GM21737 (cell line): ENCODE measurements at regions not wholly inside any gene's neighbourhood (a gene's known extent, or its start where the extent isn't known, plus 50 kb on each side); places are given as distances from the start of the nearest gene placed in this dataset.

Experiments
- ATAC-seq: cut with Tn5 transposase; IDR thresholded peaks from one replicate; pipeline ENCODE4 v1.9.1; 2021; ENCODE audit warnings: mild to moderate bottlenecking, moderate library complexity; ENCODE audit not compliant: unreplicated experiment

GRCh38 chr2:71800851-71801250 is 346.8 kb downstream of the CYP26B1 start:
- ATAC-seq = no peak

GRCh38 chr2:71800106-71800809 is 346.9 kb downstream of the DYSF start:
- ATAC-seq = no peak

DNA sequence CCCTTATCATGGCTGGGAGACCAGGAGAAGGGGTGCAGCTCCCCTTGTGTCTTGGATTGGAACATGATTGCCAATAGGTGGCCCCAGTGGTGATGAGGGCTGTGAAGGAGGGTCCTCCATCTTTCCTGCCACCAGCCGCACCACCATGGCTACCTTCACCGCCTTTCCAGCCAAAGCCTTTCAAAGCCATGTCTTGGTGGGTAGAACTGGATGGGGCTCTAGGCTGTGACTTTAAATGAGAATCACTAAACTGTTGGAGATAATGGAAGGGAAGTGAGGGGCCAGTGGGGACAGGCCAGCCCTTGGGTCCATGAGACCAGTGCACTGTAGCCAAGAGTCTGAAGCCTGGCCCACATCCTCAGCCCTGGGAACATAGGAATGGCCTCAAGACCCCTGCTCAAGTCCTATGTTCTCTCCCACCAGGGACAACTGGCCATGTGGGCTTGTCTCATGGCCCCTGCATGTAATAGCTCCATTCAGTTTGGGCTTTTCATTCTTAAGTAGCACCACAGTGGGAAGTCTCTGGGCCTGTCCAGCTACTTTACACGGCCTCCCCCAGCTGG is 345.7 kb downstream of the DYSF start:
- no peak for ATAC-seq

- no peak for ATAC-seq
Measured at GRCh38 chr2:71798266-71799012, 345.1 kb downstream of the DYSF start.

- no peak for ATAC-seq
Measured at GRCh38 chr2:71797035-71797810, 343.9 kb downstream of the DYSF start.

DNA sequence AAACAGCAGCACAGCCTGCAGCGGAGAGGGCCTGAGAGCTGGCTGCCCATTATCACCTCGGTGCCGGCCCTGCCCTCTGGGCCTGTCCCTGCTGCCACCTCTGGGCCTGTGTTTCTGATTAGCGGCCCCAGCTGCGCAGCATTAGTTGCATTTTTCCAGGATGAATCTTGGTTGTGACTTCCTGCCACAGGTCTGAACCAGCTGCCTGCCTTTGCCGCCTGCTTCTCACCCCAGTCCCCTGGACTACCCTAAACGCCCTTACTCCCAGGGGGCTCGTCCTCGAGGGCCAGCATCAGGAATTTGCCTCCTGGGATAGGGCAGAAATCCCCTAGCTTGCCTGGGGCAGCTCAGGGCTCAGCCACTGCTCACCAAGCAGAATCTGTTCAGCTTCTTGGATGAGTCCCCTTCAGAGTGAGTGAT is 342.8 kb downstream of the DYSF start:
- no peak for ATAC-seq

- ATAC-seq = no peak
Measured at GRCh38 chr2:71795486-71795885, 342.1 kb downstream of the DYSF start.

DNA sequence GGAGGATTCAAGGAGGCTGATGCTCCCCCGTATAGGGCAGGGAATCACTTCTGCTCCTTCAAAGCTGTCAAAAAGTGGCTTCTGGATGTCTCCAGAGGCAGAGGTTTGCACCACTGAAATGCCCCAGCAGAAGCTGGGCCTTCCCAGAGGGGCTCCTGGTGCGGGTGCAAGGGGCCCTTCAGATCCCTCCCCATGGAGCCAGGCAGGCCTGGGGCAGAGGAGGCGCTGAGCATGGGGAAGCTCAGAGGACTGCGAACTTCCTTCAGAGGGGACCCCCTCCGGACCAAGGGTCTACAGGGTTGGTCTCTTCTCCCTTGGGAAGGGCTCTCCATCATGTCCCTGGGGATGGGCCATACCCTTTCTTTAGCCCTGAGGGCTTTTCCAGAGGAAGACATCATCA is 341.2 kb downstream of the DYSF start:
- ATAC-seq = no peak

DNA sequence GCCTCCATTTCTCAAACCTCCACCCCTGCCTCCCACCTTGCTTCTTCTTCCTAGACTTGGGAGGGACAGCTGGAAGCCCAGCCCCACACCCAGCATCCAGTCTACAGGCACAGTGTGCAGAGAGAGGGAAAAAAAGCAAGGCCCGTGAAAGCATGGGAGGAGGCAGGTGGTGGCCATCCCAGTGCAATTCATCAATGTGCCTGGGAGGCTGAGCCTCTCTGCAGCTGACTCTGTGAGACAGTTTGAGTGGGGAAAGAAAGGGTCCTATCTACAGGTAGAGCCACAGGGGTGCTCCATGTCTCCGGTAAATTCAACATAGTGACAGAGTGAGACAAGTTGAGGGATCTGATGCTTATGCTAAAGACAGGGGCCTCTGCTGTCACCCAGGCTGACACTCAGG is 340.6 kb downstream of the DYSF start:
- no peak for ATAC-seq

GRCh38 chr2:71792926-71793761 is 339.8 kb downstream of the DYSF start:
- no peak for ATAC-seq

DNA sequence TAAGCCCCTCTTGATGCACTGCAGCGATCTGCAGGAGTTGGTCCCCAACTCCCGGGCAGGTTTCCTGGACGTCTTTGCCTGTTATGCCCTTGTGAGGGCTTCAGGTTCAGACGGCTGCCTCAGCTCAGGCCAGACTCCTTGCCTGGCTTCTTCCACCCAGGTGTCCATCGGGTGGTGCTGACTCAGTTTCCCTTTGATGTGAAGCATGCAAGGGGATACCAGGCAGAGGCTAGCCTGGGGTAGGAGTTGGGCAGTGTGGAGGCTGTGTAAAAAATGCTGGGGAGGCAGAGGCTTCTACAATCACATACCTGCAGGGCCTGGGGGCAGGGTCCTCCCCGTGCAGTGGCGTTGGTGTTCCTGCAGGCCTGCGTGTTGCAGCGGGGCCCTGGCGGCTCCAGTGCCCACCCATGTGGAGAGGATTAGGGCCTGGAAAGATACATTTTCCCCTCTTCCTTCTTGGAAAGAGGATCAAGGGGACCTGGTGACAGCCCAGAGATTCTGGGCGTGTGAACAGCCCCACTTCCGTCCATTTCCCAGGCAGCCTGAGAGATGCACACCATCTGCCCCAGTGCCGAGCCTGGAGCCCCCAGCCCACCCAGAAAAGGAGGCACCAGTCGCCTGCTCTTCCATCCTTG is 338.3 kb downstream of the DYSF start:
- ATAC-seq = no peak

GRCh38 chr2:71791061-71791450 is 337.7 kb downstream of the DYSF start:
- no peak for ATAC-seq

DNA sequence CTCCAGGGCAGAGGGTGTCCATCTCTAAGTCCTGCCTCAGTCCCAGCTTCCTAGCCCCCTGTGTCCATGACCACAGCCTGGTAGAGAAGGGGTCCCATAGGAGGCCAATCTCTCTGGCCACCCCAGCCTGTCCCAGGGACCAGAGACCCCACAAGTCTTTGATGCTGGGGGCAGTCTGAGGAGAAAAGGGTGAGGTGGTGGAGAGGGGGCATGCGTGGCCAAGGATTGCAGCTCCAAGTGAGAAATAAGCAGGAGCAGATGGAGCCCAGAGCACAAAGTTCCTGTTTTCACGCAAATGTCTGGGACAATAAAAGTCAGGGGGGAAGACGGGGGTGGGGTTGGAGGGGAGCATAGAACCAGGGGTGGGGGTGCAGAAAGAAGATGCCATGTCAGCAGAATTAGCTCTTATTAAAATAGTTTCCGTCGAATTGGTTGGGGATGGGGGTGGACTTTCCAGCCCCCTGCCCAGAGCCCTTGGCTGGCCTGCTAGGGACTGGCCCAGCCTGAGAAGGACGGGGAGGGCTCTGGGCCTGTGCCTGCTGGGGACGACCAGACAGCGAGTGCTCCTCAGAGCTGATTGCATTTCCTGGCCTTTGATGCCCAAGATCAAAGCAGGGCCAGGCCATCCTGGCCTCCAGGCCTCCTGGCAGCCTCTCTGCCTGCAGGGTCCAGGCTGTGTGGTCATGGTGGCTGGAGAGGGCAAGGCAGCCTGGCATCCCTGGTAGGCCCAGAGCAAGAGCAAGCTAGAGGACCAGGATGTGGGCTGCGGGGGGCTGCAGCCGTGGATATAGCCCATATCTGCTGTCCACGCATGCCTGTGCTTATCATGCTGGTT is 337.1 kb downstream of the DYSF start:
- no peak for ATAC-seq

DNA sequence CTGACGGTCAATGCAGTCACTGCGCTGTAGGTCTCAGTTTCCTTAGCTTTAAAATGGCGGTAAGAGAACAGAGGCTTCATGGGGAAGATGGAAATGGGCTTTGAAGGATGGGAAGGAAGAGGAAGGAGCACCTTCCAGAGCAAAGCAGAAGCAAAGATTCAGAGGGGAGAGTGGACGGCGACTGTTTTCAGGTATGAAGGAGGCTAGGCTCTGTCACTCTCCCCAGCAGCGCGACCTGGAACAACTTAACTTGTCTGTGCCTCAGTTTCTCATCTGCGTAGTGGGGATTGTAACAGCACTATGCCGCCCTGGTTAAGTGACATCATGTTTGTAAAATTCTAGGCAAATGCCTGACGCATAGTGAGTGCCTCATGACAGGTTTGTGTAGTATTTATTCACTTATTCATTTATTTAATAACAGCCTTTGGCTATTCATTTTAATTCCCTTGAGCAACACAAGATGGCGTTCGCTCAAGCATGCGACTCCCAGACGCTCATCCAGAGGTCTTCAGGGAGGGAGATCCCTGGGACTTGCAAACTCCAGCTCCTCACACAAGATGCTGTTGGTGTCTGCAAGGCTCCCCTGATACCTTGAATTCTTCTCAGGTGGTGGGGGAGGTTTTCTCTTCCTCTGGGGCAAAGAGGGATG is 336.3 kb downstream of the DYSF start:
- no peak for ATAC-seq

- ATAC-seq = no peak
Measured at GRCh38 chr2:71788601-71789240, 335.4 kb downstream of the DYSF start.

GRCh38 chr2:71788186-71788525 is 334.8 kb downstream of the DYSF start:
- ATAC-seq = no peak

GRCh38 chr2:71787476-71788185 is 334.3 kb downstream of the DYSF start:
- no peak for ATAC-seq

DNA sequence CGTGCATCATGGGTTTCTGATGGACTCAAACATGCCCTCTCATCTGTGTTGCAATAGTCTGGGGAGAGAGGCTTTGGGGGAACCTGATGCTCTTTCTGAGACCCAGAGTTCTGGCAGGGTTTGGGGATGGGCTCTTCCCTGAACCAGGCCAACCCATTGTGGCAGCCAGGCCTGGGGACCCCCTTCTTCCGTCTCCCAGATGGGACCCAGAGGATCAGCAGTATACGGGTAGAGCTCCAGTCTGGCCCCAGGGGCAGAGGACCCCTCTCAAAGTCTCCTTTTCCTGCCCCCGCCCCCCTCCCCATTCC is 333.7 kb downstream of the DYSF start:
- no peak for ATAC-seq
